Choroid plexus epithelial cell (primary cell): ENCODE measurements at regions not wholly inside any gene's neighbourhood (a gene's known extent, or its start where the extent isn't known, plus 50 kb on each side); places are given as distances from the start of the nearest gene placed in this dataset.

Experiments used
- DNase-seq: peaks from one replicate; pipeline ENCODE4 v3.0.0-alpha.2; 2010; ENCODE audit warnings: low read depth
- H3K4me3 ChIP-seq: 2 replicates; pipeline ENCODE4 v1.5.1; 2011; ENCODE audit warnings: low read depth, mild to moderate bottlenecking, control low read depth, low read length, moderate library complexity
- CTCF ChIP-seq: conservative IDR thresholded peaks from 2 replicates; pipeline ENCODE4 v1.5.1; 2011; ENCODE audit warnings: low read depth, mild to moderate bottlenecking, control low read depth, inconsistent platforms, low read length, moderate library complexity

GRCh38 chr14:55847766-55848165, 267.8 kb downstream of the KTN1 start:
- H3K4me3 ChIP-seq, result no peak overlapping the region
- peak; percentile 31 for DNase-seq

GRCh38 chr14:55848964-55849363, 269.0 kb downstream of the KTN1 start:
- DNase-seq, result no peak
- H3K4me3 ChIP-seq, result no peak overlapping the region
- TF ChIP-seq CTCF, result no peak

More at GRCh38 chr14:55847766-55848165, 267.8 kb downstream of the KTN1 start:
- no peak for TF ChIP-seq CTCF

- no peak overlapping the region for H3K4me3 ChIP-seq
- no peak for DNase-seq
- TF ChIP-seq CTCF, result no peak
Measured at GRCh38 chr14:55849833-55850232, 268.4 kb upstream of the PELI2 start.

- peak; percentile 26 for DNase-seq
- H3K4me3 ChIP-seq, result no peak overlapping the region
- no peak for TF ChIP-seq CTCF
Measured at GRCh38 chr14:55850825-55851241, 267.4 kb upstream of the PELI2 start.

GRCh38 chr14:55851301-55851700, 266.9 kb upstream of the PELI2 start:
- H3K4me3 ChIP-seq, result no peak overlapping the region
- DNase-seq, result no peak
- no peak for TF ChIP-seq CTCF

GRCh38 chr14:55851961-55852360, 266.2 kb upstream of the PELI2 start:
- no peak for DNase-seq
- no peak for TF ChIP-seq CTCF

GRCh38 chr14:55855751-55856150, 262.5 kb upstream of the PELI2 start:
- TF ChIP-seq CTCF, result no peak
- DNase-seq, result no peak
- H3K4me3 ChIP-seq, result no peak overlapping the region

More at GRCh38 chr14:55851961-55852360, 266.2 kb upstream of the PELI2 start:
- no peak overlapping the region for H3K4me3 ChIP-seq
